ENCODE measurements at regions not wholly inside any gene's neighbourhood (a gene's known extent, or its start where the extent isn't known, plus 50 kb on each side); places are given as distances from the start of the nearest gene placed in this dataset.

DNA sequence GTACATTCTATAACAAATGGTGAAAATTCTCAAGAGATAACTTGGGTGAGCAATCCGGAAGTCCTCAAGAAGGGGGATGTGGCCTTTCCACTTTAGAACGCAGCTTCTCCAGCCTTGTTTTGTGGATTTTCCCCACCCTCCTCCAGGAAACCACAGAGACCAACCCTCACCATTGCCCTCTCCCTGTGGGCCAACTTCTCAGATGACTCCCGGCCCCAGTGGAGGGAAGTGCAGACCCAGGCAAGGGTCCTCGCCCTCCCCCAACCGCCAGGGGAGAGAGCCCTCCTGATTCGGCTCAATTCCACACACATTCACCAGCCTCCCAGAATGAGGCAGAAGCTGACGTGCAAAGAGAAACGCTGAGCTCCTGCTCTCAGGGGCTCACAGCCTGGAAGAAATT, 277.2 kb downstream of the EIPR1 start:
- no peak overlapping the region for H3K27ac ChIP-seq (ENCODE audit: low read depth, low read length)
- no peak overlapping the region for H3K56ac ChIP-seq (replicated peaks; ENCODE audit: insufficient read length, low read depth, low read length)
- no peak overlapping the region for H2BK120ac ChIP-seq (replicated peaks; ENCODE audit: low read depth, low read length)
- H4K8ac ChIP-seq (ENCODE audit: extremely low read depth, insufficient read depth, low read length) = no peak overlapping the region
- no peak overlapping the region for H2BK5ac ChIP-seq (ENCODE audit: low read depth, low read length)
- H3K9ac ChIP-seq (replicated peaks in 1 of 4; ENCODE audit: extremely low read depth in 1 of 4, low read depth in 3 of 4, low read length in 3 of 4) = no peak overlapping the region
- H4K91ac ChIP-seq (replicated peaks; ENCODE audit: insufficient read length, low read length) = no peak overlapping the region
- H3K23ac ChIP-seq (ENCODE audit: insufficient read length) = no peak overlapping the region
- no peak overlapping the region for H3K4me3 ChIP-seq (ENCODE audit: extremely low read depth in 1 of 4, insufficient read depth in 2 of 4, low read depth in 3 of 4, low read length in 4 of 4)
- no peak overlapping the region for H3K18ac ChIP-seq (ENCODE audit: extremely low read depth, low read length)
- no peaks in the 10 kb centered on the region for H3K27me3 ChIP-seq (replicated peaks in 1 of 4; ENCODE audit: control insufficient read depth in 3 of 4, extremely low read depth in 1 of 4, insufficient read depth in 3 of 4, low read length in 3 of 4)
- H3K23me2 ChIP-seq (ENCODE audit: low read depth, low read length) = no peaks in the 10 kb centered on the region
- H3K79me1 ChIP-seq (ENCODE audit: low read depth, low read length) = no peaks in the 10 kb centered on the region
- no peak overlapping the region for H3K4me2 ChIP-seq (ENCODE audit: insufficient read depth in 1 of 2, low read depth in 2 of 2, low read length in 2 of 2)
- H3K79me2 ChIP-seq (ENCODE audit: control insufficient read depth in 1 of 2, insufficient read depth in 2 of 2, low read length in 2 of 2) = no peaks in the 10 kb centered on the region
- H3K4ac ChIP-seq (replicated peaks; ENCODE audit: insufficient read length, low read depth, low read length) = no peak overlapping the region
- 82% methylated on average over 8 of the region's 8 CpGs; no CpG with 5 or more reads in 1 of the 2 experiments for WGBS, 2 experiments (ENCODE audit: extremely low coverage in 1 of 2, insufficient coverage in 1 of 2, insufficient read length in 1 of 2, insufficient replicate concordance in 2 of 2, low coverage in 1 of 2, low lambda C conversion rate in 2 of 2, missing lambda C conversion rate in 1 of 2)
- H4K5ac ChIP-seq (ENCODE audit: insufficient read length, low read depth, low read length) = no peak overlapping the region
- H3K14ac ChIP-seq (ENCODE audit: insufficient read length) = no peak overlapping the region
- CTCF ChIA-PET (ENCODE audit: partially characterized antibody) = interaction anchor here (0.8 kb wide), 1 partner anchor 185 kb away, joined by 3 read pairs; no protein-coding TSS in a partner anchor
- DNase-seq (ENCODE audit: low read depth in 1 of 2, low spot score in 2 of 2) (no peak), FAIRE-seq (no peak)
- H2AFZ ChIP-seq (ENCODE audit: low read length) = no peak overlapping the region
- POLR2A ChIA-PET (ENCODE audit: partially characterized antibody) = interaction anchor here (0.9 kb wide), 1 partner anchor 31 kb away, joined by 3 read pairs; no protein-coding TSS in a partner anchor
- H2BK12ac ChIP-seq (ENCODE audit: low read depth, low read length) = no peak overlapping the region
- peaks cover 0 to 2% (median under 1%) of the 10 kb centered on the region in 4 experiments; a peak in 2 of 7 replicates for H3K4me1 ChIP-seq (replicated peaks in 1 of 4; ENCODE audit: control insufficient read depth in 3 of 4, insufficient read depth in 4 of 4, low read length in 3 of 4)
- H4K20me1 ChIP-seq (replicated peaks in 1 of 2; ENCODE audit: control insufficient read depth in 1 of 2, insufficient read depth in 2 of 2, low read length in 2 of 2) = no peaks in the 10 kb centered on the region
- no peaks in the 10 kb centered on the region for H3K9me3 ChIP-seq (ENCODE audit: insufficient read depth in 2 of 2, low read depth in 1 of 2, low read length in 1 of 2)
- no peak overlapping the region for H2AK5ac ChIP-seq (ENCODE audit: low read depth, low read length)
- no peak overlapping the region for H2BK20ac ChIP-seq (ENCODE audit: low read length)
- no peak overlapping the region for H2BK15ac ChIP-seq (ENCODE audit: low read length)
- no peaks in the 10 kb centered on the region for H3K36me3 ChIP-seq (ENCODE audit: control insufficient read depth in 2 of 4, insufficient read depth in 4 of 4, low read length in 3 of 4)
- TF ChIP-seq JUND (IDR thresholded peaks at IDR 0.05; ENCODE audit: low read length) (no peak), YY1 (IDR thresholded peaks at IDR 0.05; ENCODE audit: low read depth, low read length) (no peak), MAFK (IDR thresholded peaks at IDR 0.05; ENCODE audit: low read depth, low read length) (no peak), CEBPB (IDR thresholded peaks at IDR 0.05; ENCODE audit: low read depth, low read length) (no peak), CBX8 (IDR thresholded peaks at IDR 0.05; ENCODE audit: borderline replicate concordance, low read depth, low read length) (no peak), SAP30 (IDR thresholded peaks at IDR 0.05; ENCODE audit: insufficient read depth, insufficient replicate concordance, low read length) (no peak), NRF1 (IDR thresholded peaks at IDR 0.05; ENCODE audit: low read depth, low read length) (no peak), TCF12 (IDR thresholded peaks at IDR 0.05; ENCODE audit: low read depth, low read length) (no peak), CHD1 (IDR thresholded peaks at IDR 0.05; ENCODE audit: low read depth, low read length) (no peak), GABPA (IDR thresholded peaks at IDR 0.05; ENCODE audit: borderline replicate concordance, insufficient read depth, low read length) (no peak), KDM4A (IDR thresholded peaks at IDR 0.05; ENCODE audit: low read depth, low read length, severe bottlenecking) (no peak), KDM1A (IDR thresholded peaks at IDR 0.05; ENCODE audit: borderline replicate concordance, low read length) (no peak)
- TF ChIP-seq, protein P1, sequence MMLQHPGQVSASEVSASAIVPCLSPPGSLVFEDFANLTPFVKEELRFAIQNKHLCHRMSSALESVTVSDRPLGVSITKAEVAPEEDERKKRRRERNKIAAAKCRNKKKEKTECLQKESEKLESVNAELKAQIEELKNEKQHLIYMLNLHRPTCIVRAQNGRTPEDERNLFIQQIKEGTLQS (IDR thresholded peaks at IDR 0.05; ENCODE audit: insufficient read depth, low read depth, low read length) = no peak
- TF ChIP-seq, protein P2, sequence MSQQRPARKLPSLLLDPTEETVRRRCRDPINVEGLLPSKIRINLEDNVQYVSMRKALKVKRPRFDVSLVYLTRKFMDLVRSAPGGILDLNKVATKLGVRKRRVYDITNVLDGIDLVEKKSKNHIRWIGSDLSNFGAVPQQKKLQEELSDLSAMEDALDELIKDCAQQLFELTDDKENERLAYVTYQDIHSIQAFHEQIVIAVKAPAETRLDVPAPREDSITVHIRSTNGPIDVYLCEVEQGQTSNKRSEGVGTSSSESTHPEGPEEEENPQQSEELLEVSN (IDR thresholded peaks at IDR 0.05) = no peak

Data from H1 (cell line).